ENCODE measurements at regions not wholly inside any gene's neighbourhood (a gene's known extent, or its start where the extent isn't known, plus 50 kb on each side); places are given as distances from the start of the nearest gene placed in this dataset.

GRCh38 chr4:177562859-177563258, 120.6 kb upstream of the AGA start:
- 88 to 100% (median 94%) methylated on average over 1 of the region's 1 CpG for WGBS, 3 donors

GRCh38 chr4:177566691-177567090, 124.5 kb upstream of the AGA start:
- 69 to 72% (median 72%) methylated on average over 5 of the region's 5 CpGs for WGBS, 3 donors
- no peak overlapping the region for H3K27ac ChIP-seq (ENCODE audit: low read depth, low read length)

More at GRCh38 chr4:177562859-177563258, 120.6 kb upstream of the AGA start:
- H3K27ac ChIP-seq (ENCODE audit: low read depth, low read length), result no peak overlapping the region

- WGBS, 3 donors, result 81 to 91% (median 89%) methylated on average over 3 of the region's 3 CpGs
- no peak overlapping the region for H3K27ac ChIP-seq (ENCODE audit: low read depth, low read length)
Observed at GRCh38 chr4:177568931-177569330, 126.7 kb upstream of the AGA start.

GRCh38 chr4:177569434-177569833, 127.2 kb upstream of the AGA start:
- no peak overlapping the region for H3K27ac ChIP-seq (ENCODE audit: low read depth, low read length)
- WGBS, 3 donors, result 33 to 49% (median 39%) methylated on average over 1 of the region's 1 CpG

- 94 to 96% (median 96%) methylated on average over 2 of the region's 2 CpGs for WGBS, 3 donors
- H3K27ac ChIP-seq (ENCODE audit: low read depth, low read length), result no peak overlapping the region
Observed at GRCh38 chr4:177573507-177573906, 131.3 kb upstream of the AGA start.

- WGBS, 3 donors, result 79 to 86% (median 83%) methylated on average over 8 of the region's 8 CpGs
- no peak overlapping the region for H3K27ac ChIP-seq (ENCODE audit: low read depth, low read length)
Observed at GRCh38 chr4:177574446-177574845, 132.2 kb upstream of the AGA start.

- 36 to 66% (median 59%) methylated on average over 1 of the region's 1 CpG for WGBS, 3 donors
- H3K27ac ChIP-seq (ENCODE audit: low read depth, low read length), result no peak overlapping the region
Observed at GRCh38 chr4:177579649-177580048, 137.4 kb upstream of the AGA start.

- no peak overlapping the region for H3K27ac ChIP-seq (ENCODE audit: low read depth, low read length)
Observed at GRCh38 chr4:177582992-177583391, 140.8 kb upstream of the AGA start.

- H3K27ac ChIP-seq (ENCODE audit: low read depth, low read length), result no peak overlapping the region
- WGBS, 3 donors, result 68 to 95% (median 94%) methylated on average over 2 of the region's 2 CpGs
Observed at GRCh38 chr4:177587989-177588388, 145.8 kb upstream of the AGA start.

- WGBS, 3 donors, result 86 to 92% (median 90%) methylated on average over 2 of the region's 2 CpGs
- H3K27ac ChIP-seq (ENCODE audit: low read depth, low read length), result no peak overlapping the region
Observed at GRCh38 chr4:177595386-177595785, 153.1 kb upstream of the AGA start.

- WGBS, 3 donors, result 75 to 86% (median 80%) methylated on average over 4 of the region's 4 CpGs
- H3K27ac ChIP-seq (ENCODE audit: low read depth, low read length), result no peak overlapping the region
Observed at GRCh38 chr4:177596035-177596434, 153.8 kb upstream of the AGA start.

GRCh38 chr4:177596991-177597390, 154.8 kb upstream of the AGA start:
- WGBS, 3 donors, result 87 to 91% (median 90%) methylated on average over 7 of the region's 7 CpGs
- no peak overlapping the region for H3K27ac ChIP-seq (ENCODE audit: low read depth, low read length)

- 23 to 42% (median 32%) methylated on average over 1 of the region's 1 CpG for WGBS, 3 donors
- no peak overlapping the region for H3K27ac ChIP-seq (ENCODE audit: low read depth, low read length)
Observed at GRCh38 chr4:177605252-177605651, 163.0 kb upstream of the AGA start.

- 95 to 96% (median 95%) methylated on average over 28 of the region's 28 CpGs for WGBS, 3 donors
- H3K27ac ChIP-seq (ENCODE audit: low read depth, low read length), result no peak overlapping the region
Observed at GRCh38 chr4:177607111-177607573, 164.9 kb upstream of the AGA start.

GRCh38 chr4:177611974-177612664, 169.9 kb upstream of the AGA start:
- WGBS, 3 donors, result 18 to 67% (median 66%) methylated on average over 5 of the region's 5 CpGs
- no peak overlapping the region for H3K27ac ChIP-seq (ENCODE audit: low read depth, low read length)

- H3K27ac ChIP-seq (ENCODE audit: low read depth, low read length), result no peak overlapping the region
- 32 to 63% (median 63%) methylated on average over 2 of the region's 2 CpGs for WGBS, 3 donors
Observed at GRCh38 chr4:177612684-177613083, 170.4 kb upstream of the AGA start.

GRCh38 chr4:177632481-177632880, 190.2 kb upstream of the AGA start:
- H3K27ac ChIP-seq (ENCODE audit: low read depth, low read length), result no peak overlapping the region

GRCh38 chr4:177638871-177639270, 196.6 kb upstream of the AGA start:
- WGBS, 3 donors, result 39 to 43% (median 40%) methylated on average over 2 of the region's 2 CpGs
- no peak overlapping the region for H3K27ac ChIP-seq (ENCODE audit: low read depth, low read length)

- H3K27ac ChIP-seq (ENCODE audit: low read depth, low read length), result no peak overlapping the region
- 56 to 60% (median 60%) methylated on average over 4 of the region's 4 CpGs for WGBS, 3 donors
Observed at GRCh38 chr4:177640864-177641263, 198.6 kb upstream of the AGA start.

- WGBS, 3 donors, result 78 to 88% (median 84%) methylated on average over 1 of the region's 1 CpG
- H3K27ac ChIP-seq (ENCODE audit: low read depth, low read length), result no peak overlapping the region
Observed at GRCh38 chr4:177660223-177660622, 218.0 kb upstream of the AGA start.

GRCh38 chr4:177667687-177668086, 225.4 kb upstream of the AGA start:
- 71 to 86% (median 76%) methylated on average over 5 of the region's 5 CpGs for WGBS, 3 donors
- no peak overlapping the region for H3K27ac ChIP-seq (ENCODE audit: low read depth, low read length)
